Adrenal gland (tissue), 5 donors: ENCODE measurements at regions not wholly inside any gene's neighbourhood (a gene's known extent, or its start where the extent isn't known, plus 50 kb on each side); places are given as distances from the start of the nearest gene placed in this dataset.

Experiments used
- CTCF ChIP-seq, 6 experiments: fragments of 450-650 bp in 4 of 6; fragments of 200-600 bp in 2 of 6; sonication (generic) in 1 of 6; IDR thresholded peaks; 1 replicate in 5 of 6; 2 replicates in 1 of 6; pipeline versions ENCODE4 v1.5.1 to v1.8.0; 2016 to 2021; ENCODE audit warnings: antibody characterized with exemption in 6 of 6, mild to moderate bottlenecking in 2 of 6, moderate library complexity in 1 of 6
- POLR2A ChIP-seq, 2 donors: fragments of 450-650 bp; IDR thresholded peaks; one replicate each; pipeline ENCODE4 v1.6.1; 2017; ENCODE audit warnings: antibody characterized with exemption in 2 of 2, mild to moderate bottlenecking in 2 of 2, moderate library complexity in 1 of 2
- donor health status: DM: no; HTN: no; CAD: no.

GRCh38 chr17:77427391-77427991 is 286.7 kb downstream of the SEC14L1 start:
- TF ChIP-seq POLR2A (IDR thresholded peaks at IDR 0.05) (peak in 1 of 2 donors; percentile 15), CTCF (IDR thresholded peaks at IDR 0.05) (no peak)
